ENCODE measurements at regions not wholly inside any gene's neighbourhood (a gene's known extent, or its start where the extent isn't known, plus 50 kb on each side); places are given as distances from the start of the nearest gene placed in this dataset.

GRCh38 chr17:34832376-34832775 lies 128.9 kb downstream of the CCT6B start:
- TF ChIP-seq, protein P1, sequence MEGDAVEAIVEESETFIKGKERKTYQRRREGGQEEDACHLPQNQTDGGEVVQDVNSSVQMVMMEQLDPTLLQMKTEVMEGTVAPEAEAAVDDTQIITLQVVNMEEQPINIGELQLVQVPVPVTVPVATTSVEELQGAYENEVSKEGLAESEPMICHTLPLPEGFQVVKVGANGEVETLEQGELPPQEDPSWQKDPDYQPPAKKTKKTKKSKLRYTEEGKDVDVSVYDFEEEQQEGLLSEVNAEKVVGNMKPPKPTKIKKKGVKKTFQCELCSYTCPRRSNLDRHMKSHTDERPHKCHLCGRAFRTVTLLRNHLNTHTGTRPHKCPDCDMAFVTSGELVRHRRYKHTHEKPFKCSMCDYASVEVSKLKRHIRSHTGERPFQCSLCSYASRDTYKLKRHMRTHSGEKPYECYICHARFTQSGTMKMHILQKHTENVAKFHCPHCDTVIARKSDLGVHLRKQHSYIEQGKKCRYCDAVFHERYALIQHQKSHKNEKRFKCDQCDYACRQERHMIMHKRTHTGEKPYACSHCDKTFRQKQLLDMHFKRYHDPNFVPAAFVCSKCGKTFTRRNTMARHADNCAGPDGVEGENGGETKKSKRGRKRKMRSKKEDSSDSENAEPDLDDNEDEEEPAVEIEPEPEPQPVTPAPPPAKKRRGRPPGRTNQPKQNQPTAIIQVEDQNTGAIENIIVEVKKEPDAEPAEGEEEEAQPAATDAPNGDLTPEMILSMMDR (IDR thresholded peaks at IDR 0.05), result no peak
- no peak for TF ChIP-seq POLR2A (IDR thresholded peaks at IDR 0.05)

All from thyroid gland (tissue), 4 donors.